Suppressor macrophage treated with lipopolysaccharide for 4 hours (primary cell): ENCODE measurements at regions not wholly inside any gene's neighbourhood (a gene's known extent, or its start where the extent isn't known, plus 50 kb on each side); places are given as distances from the start of the nearest gene placed in this dataset.
"Not testable (repeated sequence)": the region's sequence is repeated elsewhere in the genome, so short reads cannot be mapped to it uniquely, and the experiment has no call there.

ENCODE experiments used
- DNase-seq: peaks from one replicate; pipeline ENCODE4 v3.0.0-alpha.2; 2020

GRCh38 chr9:26142631-26143030 is 464.4 kb upstream of the TUSC1 start:
- no peak for DNase-seq

GRCh38 chr9:26142201-26142600 is 464.0 kb upstream of the TUSC1 start:
- no peak for DNase-seq

- no peak for DNase-seq
Measured at GRCh38 chr9:26133537-26133936, 455.3 kb upstream of the TUSC1 start.

- no peak for DNase-seq
Measured at GRCh38 chr9:26132746-26133312, 454.6 kb upstream of the TUSC1 start.

- DNase-seq, result no peak
Measured at GRCh38 chr9:26131886-26132285, 453.6 kb upstream of the TUSC1 start.

- DNase-seq, result no peak
Measured at GRCh38 chr9:26129217-26129616, 451.0 kb upstream of the TUSC1 start.

- DNase-seq, result no peak
Measured at GRCh38 chr9:26125693-26126092, 447.4 kb upstream of the TUSC1 start.

GRCh38 chr9:26116085-26116484 is 437.8 kb upstream of the TUSC1 start:
- DNase-seq, result not testable (repeated sequence)

- DNase-seq, result no peak
Measured at GRCh38 chr9:26112724-26113123, 434.5 kb upstream of the TUSC1 start.

GRCh38 chr9:26086396-26086795 is 408.2 kb upstream of the TUSC1 start:
- DNase-seq, result no peak

GRCh38 chr9:26081847-26082246 is 403.6 kb upstream of the TUSC1 start:
- DNase-seq, result no peak

- DNase-seq, result no peak
Measured at GRCh38 chr9:26078706-26079105, 400.5 kb upstream of the TUSC1 start.

- no peak for DNase-seq
Measured at GRCh38 chr9:26077860-26078259, 399.6 kb upstream of the TUSC1 start.

GRCh38 chr9:26067608-26068007 is 389.4 kb upstream of the TUSC1 start:
- no peak for DNase-seq

- no peak for DNase-seq
Measured at GRCh38 chr9:26066237-26066636, 388.0 kb upstream of the TUSC1 start.

- no peak for DNase-seq
Measured at GRCh38 chr9:26061948-26062575, 383.8 kb upstream of the TUSC1 start.

- DNase-seq, result no peak
Measured at GRCh38 chr9:26058111-26058895, 380.1 kb upstream of the TUSC1 start.

GRCh38 chr9:26057050-26057449 is 378.8 kb upstream of the TUSC1 start:
- DNase-seq, result no peak

GRCh38 chr9:26054600-26055520 is 376.6 kb upstream of the TUSC1 start:
- no peak for DNase-seq

GRCh38 chr9:26053954-26054353 is 375.7 kb upstream of the TUSC1 start:
- no peak for DNase-seq

- no peak for DNase-seq
Measured at GRCh38 chr9:26043431-26043830, 365.2 kb upstream of the TUSC1 start.

GRCh38 chr9:26034786-26035185 is 356.5 kb upstream of the TUSC1 start:
- no peak for DNase-seq

GRCh38 chr9:26033336-26033735 is 355.1 kb upstream of the TUSC1 start:
- no peak for DNase-seq
